ENCODE measurements at regions not wholly inside any gene's neighbourhood (a gene's known extent, or its start where the extent isn't known, plus 50 kb on each side); places are given as distances from the start of the nearest gene placed in this dataset.

DNA sequence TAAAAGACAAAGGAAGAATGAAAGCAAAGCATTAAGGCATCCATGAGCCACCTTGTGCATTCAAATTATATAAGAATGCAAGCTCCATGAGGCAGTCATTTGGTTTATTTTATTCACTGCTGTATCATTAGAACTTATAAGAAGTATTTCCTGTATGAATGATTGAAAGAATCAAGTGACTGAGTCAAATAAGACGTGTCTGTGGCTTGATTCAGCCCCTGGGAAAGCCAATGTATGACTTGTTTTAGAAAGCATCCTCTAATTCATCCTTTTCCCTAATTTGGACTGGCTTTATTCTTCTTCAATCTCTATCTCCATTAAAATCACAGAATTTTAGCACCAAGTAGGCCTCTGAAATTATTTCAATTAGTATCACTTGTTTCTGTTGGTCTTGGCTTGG lies 461.1 kb downstream of the LPIN1 start:
- no peak for DNase-seq (ENCODE audit: low spot score)

DNA sequence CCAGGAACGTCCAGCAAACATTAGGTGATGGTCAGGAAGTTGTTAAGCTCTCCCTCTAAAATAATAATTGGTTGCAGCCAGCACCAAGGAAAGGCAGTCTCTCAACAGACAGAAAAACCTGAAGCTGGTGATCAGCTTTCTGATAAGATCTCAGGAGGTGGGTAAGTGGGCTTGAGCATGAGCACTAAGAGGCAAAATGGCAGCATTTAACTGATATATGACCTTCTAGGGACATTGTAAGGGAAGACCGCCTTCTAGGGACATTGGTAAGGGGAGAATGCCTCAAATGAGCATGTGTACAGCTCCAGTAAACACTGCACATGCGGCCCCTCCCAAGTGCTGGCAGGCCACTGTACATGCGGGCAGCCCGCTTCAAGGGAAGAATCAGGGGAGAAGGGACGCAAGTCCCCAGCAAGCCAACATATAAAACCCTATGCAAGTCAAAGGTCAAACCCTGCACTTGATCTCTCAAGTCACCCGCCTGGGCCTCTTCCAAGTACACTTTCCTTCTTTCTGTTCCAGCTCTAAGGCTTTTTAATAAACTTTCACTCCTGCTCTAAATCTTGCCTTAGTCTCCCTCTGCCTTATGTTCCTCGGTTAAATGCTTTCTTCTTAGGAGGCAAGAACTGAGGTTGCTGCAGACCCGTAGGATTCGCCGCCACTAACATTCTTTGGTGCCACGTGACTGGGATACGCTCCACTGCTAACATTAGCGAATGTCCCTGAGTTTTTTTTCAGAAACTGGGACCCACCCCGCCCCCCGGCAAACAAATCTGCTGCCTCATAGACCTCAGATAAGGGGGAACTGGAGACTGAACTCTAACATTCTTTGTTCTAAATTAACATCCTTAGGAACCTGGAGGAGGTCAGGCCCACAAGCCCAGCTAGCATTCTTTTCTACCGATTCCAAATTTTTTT lies 463.8 kb downstream of the LPIN1 start:
- DNase-seq (ENCODE audit: low spot score): no peak

DNA sequence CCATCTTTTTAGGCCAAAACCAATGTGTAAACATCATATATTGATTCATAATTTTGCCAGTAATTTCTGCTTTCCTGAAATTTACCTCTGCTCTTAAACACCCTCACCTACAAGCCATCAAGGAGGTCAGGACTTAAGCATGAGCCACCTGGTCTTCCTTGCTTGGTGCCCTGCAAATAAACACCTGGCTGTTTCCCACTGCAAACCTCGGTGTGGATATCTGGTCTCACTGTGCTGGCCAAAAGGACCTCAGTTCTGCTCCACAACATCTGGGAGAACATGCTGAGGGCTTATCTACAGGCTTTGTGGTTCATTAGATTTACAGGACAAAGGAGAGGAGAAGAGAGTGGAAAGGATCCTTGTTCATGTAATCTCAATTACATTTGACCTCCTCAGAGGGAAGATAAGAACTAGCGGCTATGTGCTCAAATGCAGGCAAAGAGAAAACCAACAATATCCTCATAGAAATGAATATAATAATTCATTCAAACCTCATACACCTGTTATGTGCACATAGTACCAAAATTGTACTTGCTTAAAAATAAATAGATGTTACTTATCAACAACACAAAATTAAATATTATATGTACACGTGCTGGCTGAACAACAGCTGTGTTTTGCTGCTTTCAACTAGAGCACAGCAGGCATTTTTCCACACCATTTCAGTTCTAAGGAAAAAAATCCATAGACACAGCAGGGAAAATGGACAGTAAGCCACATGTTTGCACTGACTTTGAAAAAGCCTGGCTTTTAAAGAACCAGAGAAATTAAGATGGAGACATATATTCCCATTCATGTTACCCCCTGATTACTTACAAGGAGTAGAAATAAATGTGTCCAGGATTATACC lies 465.1 kb downstream of the LPIN1 start:
- DNase-seq (ENCODE audit: low spot score): no peak

DNA sequence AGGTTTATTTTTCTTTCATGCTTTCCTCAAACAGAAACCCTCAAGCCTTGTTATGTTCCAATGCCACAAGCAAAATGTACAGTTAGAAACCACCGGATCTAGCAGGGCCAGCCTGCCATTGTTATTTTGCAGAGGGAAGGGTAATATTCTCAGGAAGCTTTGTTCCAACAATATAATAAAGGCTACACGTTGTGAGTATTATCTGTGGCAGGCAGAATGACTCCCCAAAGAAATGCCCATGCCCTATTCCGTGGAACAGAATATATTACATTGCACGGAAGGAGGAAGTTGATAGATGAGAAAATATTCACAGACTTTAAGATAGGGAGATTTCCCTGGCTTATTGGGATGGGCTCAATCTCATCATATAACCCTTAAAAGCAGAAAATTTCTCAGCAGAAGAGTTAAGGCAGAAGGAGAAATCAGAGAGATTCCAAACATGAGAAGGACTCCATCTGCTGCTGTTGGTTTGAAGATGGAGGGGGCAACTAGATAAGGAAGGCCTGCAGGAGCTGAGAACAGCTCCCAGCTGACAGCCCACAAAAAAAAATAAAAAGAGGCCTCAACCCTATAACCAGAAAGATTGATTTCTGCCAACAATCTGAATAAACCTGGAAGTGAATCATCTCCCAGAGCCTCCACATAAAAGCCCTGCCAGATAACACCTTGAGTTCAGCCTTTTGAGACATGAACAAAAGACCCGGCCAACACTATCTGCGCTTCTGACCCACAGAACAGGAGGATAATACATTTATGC lies 466.6 kb downstream of the LPIN1 start:
- DNase-seq (ENCODE audit: low spot score): no peak

DNA sequence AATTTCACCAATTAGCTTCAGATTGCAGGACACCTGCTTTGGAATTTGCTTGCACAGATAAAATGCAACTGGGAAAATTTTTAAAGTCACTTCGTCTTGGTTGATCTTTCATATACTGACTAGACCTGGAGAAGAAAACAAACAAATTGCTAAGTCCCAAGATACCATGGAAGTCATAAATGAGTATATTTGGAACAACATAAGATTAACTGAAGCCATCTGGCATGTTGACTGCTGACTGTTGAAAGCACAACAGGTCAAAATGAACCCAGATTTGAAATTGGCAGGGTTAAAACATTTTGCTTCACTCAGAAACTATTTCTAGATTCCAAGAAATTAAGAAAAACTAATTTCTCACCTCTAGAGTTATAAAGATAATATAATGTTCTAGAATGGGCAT lies 470.7 kb downstream of the LPIN1 start:
- DNase-seq (ENCODE audit: low spot score): no peak

DNA sequence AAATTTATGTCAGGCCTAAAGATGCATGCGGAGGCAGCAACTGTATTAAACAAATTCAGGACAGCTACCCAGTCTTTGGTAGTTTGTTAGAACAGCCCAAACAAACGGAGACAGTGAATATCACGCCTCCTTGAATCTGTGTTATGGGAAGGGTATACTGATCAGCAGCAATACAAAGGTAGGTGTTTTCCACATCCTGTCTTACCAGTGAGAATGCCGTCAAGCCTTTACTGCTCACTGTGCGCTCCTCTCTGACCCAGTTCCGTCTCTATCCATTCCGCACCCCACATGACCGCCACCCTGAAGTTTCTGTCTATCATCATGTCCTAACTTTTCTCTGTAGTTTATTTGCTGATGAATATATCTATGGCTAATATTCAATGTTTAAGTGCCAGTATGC lies 473.3 kb downstream of the LPIN1 start:
- no peak for DNase-seq (ENCODE audit: low spot score)

DNA sequence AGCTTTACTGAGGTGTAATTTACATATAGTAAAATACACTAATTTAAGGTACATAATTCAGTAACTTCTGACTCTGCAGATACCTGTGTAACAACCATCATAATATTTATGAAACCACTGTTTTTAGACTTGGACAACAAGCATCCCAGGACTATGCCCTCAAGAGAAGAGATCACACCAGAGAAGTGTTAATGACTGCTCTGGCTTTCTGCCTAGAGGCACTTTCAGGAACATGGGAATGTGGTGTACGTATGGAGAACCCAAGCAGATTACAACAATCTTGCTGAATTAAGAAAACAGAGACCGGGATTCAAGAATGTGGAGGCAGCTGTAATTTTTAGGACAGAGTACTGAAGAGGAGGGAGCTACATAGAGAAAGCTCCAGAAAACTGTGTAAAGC lies 475.2 kb downstream of the LPIN1 start:
- no peak for DNase-seq (ENCODE audit: low spot score)

DNA sequence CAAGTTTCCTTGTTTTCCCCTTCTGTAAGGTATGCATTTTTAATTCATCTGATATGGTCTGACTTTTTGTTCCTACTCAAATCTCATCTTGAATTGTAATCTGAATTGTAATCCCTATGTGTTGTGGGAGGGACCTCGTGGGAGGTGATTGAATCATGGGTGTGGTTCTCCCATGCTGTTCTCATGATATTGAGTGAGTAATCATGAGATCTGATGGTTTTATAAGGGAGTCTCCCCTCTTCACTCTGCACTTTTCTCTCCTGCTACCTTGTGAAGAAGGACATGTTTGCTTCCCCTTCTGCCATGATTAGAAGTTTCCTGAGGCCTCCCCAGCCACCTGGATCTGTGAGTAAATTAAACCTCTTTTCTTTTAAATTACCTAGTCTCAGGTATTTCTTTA lies 476.1 kb downstream of the LPIN1 start:
- no peak for DNase-seq (ENCODE audit: low spot score)

DNA sequence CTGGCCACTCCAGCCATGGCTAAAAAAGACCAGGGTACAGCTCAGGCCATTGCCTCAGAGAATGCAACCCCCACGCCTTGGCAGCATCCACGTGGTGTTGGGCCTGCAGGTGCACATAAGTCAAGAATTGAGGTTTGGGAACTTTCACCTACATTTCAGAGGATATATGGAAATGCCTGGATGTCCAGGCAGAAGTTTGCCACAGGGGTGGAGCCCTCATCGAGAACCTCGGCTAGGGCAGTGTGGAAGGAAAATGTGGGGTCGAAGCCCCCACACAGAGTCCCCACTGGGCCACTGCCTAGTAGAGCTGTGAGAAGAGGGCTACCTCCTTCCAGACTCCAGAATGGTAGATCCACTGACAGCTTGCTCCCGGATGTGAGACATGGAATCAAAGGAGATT lies 477.3 kb downstream of the LPIN1 start:
- DNase-seq (ENCODE audit: low spot score): no peak

DNA sequence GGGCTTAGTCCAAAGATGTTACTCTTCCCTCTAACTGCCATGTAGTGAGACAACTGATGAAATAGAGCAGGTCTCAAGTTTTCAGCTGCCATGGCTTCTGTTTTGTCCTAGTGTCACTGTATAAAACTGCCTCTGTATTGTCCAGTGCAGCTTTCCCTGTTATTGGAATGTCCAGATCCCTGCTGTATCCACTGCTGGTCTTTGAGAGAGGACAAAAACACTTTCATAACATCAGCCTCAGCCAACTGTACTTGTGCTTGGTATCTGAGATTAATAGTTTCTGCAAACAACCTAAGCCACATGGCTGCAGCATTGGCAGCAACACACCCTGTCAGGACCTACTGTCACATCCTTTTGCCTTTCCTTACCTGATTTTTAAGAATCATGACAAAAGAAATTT lies 480.2 kb downstream of the LPIN1 start:
- no peak for DNase-seq (ENCODE audit: low spot score)

DNA sequence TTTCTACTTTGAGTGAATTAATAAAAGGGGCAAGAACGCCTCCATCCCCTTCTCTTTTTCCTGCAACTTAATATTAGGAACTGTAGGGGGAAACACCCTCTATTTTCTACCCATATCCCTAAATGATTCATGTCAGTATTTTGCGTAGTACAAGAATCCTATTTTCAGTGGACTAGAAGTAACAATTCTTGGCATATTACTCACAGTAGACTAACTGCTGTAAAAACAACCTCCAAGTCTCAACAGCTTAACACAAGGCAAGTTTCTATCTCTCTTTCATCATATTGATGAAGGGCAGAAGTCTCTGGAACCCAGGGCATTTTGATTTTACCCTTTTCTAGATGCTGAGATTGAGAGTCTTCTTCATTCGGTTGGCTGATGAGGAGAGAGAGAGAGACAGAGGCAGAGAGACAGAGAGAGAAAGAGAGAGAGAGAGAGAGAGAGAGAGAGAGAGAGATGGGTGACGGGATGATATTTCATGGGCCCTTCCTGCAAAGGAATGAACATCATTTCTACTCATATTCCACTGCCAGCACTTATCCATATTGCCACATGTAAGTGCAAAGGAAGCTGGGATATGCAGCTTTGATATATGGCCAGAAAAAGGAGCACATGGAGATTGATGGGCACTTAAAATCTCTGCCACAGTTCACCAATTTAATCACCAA lies 481.6 kb downstream of the LPIN1 start:
- DNase-seq (ENCODE audit: low spot score): no peak

DNA sequence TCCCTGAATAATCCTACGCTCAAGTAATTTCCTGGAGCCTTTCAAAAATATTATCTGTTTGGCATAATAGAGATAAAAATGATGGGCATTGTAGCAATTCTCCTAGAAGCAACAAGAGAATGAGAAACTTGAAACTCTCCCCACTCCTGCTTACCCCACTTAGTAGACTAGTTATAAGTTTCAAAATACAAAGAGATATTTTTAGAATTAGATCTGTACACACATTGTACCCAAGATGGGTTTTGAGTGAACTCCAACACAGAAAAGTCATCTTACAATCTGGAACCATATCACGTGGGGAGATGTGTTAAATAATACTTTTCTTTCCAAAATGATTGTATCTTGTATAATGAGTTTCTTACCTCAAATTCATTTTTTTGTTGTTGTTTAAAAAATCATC lies 484.9 kb downstream of the LPIN1 start:
- DNase-seq (ENCODE audit: low spot score): no peak

DNA sequence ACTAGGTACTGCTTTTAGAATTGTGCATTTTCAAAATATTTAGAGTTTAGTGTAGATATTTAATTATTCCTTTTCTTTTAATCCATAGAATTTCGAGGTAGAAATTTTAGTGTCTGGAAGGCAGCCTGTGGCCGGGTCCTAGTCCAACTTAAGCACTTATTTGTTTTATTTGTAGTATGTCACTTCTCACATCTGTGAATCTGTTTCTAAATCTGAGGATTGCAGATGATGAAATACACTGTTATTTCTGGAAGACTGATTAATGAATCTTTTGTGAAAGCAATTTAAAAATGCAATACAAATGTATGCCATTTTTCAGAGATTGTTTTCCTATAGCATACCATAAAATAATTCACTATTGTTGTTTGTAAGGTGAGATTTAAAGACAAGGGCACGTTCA lies 483.9 kb upstream of the TRIB2 start:
- DNase-seq (ENCODE audit: low spot score): no peak

DNA sequence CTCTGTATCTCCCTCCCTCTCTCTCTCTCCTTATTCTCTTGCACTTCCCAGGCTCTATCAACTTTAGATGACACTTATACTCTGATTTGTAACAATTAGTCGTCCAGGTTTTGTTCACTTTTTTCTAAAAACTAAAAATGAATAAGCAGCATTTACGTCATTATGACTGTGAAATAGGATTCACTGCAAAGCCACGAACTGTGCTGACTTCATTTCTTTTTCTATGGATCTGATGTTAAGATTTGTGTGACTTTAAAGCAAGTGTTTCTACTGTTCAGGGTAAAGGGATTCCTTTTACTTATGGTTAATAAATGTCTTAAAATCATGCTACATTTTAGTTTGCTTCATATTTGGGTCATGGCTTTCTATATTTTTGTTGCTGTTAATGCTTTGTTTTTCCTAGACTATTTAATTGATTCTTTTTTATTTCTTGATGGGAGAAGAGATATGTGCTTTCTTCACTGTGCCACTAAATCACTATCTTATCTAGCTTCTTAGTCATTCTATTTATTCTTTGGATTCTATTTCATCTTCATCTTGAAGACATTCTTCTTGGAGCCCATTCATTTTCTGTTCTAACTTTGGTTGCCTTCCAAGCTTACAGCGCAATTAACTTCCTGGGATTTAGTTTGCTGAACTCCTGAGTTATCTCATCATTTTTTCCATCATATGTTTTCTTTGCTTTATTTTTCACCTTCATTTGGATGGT lies 480.4 kb upstream of the TRIB2 start:
- DNase-seq (ENCODE audit: low spot score): no peak

DNA sequence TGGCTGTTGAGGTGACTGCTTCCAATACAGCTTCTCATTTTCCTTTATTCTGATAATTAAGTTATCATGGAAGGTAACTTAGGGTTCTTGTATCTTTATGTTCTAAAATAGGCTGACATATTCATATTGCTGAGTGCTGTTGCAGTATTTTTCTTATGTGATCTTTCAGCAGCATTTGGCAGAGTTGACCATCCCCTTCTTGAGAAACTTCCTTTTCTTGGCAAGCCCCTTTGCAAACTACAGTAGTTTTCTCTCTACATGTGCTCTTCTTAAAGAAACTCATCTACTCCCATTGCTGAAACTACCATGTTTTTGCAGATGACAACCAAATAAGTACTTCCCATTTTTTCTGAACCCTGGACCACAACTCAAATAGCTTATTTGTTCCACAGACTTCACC lies 476.5 kb upstream of the TRIB2 start:
- DNase-seq (ENCODE audit: low spot score): no peak

DNA sequence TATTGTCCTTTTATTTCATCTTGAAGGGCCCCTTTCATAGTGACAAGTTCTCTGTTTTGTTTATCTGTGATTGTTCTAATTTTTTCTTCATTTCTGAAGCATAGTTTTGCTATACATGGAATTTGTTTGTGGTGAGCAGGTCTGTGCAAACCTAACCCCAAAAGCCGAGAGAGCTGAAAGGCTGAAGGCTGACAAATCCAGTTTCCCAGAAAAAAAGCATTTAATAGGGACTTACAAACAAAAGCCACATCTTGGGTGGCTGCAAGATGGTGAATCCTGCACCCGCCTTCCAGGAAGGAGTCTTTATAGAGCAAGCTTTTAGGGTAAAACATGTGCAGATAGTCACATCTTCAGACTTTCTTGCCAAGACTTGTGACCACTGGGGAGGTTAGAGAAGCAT lies 473.4 kb upstream of the TRIB2 start:
- no peak for DNase-seq (ENCODE audit: low spot score)

DNA sequence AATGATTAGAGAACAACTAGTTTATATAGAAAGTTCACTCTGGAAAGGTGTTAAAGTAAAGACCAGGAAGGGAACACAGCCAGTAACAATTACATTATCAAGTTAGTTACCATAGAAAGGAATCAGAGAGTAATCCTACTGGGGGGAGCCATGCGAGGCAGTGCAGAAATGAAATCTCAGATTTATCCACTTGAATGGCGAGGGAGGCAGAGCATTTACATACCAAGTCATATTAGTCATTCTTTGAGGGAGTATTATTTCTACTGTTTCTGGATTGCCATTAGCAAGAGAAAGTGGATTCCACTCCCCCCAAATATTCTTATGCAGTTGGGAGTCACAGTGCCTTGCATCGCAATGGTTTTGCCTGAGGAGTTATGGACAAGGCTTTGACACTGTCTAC lies 472.7 kb upstream of the TRIB2 start:
- DNase-seq (ENCODE audit: low spot score): no peak

DNA sequence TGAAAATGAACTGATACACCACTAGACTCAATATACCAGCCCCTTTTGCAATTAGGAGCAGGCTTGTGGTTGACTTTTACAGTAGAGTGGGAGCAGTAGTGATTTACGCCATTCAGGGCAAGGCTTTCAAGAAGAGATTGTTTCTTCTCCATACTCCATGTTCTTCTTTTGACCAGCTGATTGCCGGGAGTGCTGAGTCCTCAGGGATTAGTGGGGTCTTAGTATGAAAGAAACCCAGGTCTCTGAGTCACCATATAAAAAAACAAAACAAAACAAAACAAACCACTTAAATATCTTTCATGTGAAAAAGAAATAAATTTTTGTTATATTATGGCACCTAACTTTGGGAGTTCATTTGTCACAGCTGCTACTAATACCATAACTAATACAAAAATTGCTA lies 465.6 kb upstream of the TRIB2 start:
- no peak for DNase-seq (ENCODE audit: low spot score)

DNA sequence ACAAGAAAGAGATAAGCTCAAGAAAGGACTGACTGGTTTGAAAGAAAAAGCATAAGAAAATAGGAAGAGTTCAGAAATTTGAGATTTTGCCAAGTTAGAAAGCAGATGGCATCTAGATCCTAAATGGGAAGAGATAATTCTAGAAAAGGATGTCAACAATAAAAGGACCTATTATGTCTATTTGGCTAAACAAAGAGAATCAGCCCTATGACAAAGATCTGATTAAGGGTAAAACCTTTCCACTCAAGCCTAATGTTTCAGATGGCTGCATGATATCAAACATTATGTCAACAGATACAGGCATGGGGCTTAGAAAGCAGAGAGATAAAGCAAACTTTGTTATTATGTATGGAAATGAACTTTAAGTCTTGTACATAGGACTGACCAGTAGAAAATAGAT lies 465.0 kb upstream of the TRIB2 start:
- no peak for DNase-seq (ENCODE audit: low spot score)

DNA sequence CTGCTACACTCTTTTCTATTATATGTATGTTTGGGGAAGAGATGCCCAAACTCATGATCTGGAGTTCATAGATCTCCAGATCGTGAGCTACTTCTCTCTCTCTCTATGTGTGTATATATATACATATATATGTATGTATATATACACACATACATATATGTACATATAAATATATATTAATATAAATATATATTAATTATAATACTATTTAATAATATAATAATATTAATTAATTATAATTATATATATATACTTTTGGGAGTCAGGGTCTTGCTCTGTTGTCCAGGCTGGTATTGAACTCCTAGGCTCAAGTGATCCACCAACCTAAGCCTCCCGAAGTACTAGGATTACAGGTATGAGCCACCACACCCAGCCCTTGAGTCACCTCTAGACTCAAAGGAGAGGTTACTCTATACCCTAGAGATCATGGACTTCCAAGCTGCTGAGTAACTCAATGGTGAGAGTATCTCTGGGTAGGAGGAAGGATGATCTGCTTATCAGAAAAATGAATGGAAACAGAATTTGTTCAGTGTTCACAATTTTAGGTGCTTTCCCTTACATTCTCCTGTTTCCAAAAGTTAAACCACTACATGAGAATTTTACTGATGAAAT lies 463.5 kb upstream of the TRIB2 start:
- no peak for DNase-seq (ENCODE audit: low spot score)

DNA sequence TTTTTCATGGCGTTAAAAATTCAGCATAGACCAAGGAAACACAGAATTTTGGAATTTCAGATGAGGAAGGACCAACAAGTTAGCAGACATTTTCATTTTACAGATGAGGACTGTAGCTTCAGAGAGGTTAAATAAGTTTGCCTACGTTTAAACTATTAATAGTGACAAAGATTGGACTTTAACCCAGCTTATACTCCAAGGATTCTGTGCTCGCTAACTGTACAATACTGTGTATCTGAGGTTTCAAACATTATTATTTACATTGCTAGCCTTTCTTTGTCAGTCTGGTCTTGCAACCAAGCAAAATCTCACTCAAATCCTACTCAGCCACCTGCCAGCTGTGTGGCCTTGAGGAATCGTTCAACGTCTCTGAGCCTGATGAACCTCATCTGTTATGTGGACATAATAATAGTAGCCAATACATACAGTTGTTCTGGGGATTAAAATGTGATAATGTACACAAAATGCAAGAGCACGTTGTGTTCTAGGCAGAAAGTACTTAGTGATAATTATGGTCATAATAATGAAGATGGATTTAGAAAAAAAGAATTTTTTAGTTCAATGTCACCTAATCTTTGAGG lies 462.4 kb upstream of the TRIB2 start:
- DNase-seq (ENCODE audit: low spot score): no peak
